Gastroesophageal sphincter (tissue), 4 donors: ENCODE measurements at regions not wholly inside any gene's neighbourhood (a gene's known extent, or its start where the extent isn't known, plus 50 kb on each side); places are given as distances from the start of the nearest gene placed in this dataset.

ENCODE experiments used
- ATAC-seq: fragments of 150-250 bp; one replicate; pipeline ENCODE4 v1.9.1; 2016; ENCODE audit warnings: mild to moderate bottlenecking, moderate library complexity
- H3K27ac ChIP-seq, 4 donors: fragments of 200-600 bp; sonication (generic) in 3 of 4; 1 replicate in 3 of 4; 2 replicates in 1 of 4; pipeline ENCODE4 v1.5.1; 2016 to 2019
- H3K27me3 ChIP-seq: fragments of 200-600 bp; sonication (generic); one replicate; pipeline ENCODE4 v1.5.1; 2019
- H3K36me3 ChIP-seq, 2 donors: fragments of 200-600 bp; sonication (generic); one replicate each; pipeline ENCODE4 v1.5.1; 2019; ENCODE audit warnings: control low read depth in 1 of 2
- H3K4me1 ChIP-seq, 3 donors: fragments of 200-600 bp; sonication (generic); 1 replicate in 2 of 3; 2 replicates in 1 of 3; pipeline ENCODE4 v1.5.1; 2016 to 2019; ENCODE audit warnings: control low read depth in 2 of 3
- H3K4me3 ChIP-seq, 2 donors: fragments of 200-600 bp; sonication (generic); one replicate each; pipeline ENCODE4 v1.5.1; 2019; ENCODE audit warnings: mild to moderate bottlenecking in 1 of 2, moderate library complexity in 1 of 2
- H3K9me3 ChIP-seq, 3 donors: fragments of 200-600 bp; sonication (generic); one replicate each; pipeline ENCODE4 v1.5.1; 2017 to 2019; ENCODE audit warnings: control low read depth in 2 of 3
- EP300 ChIP-seq: sonication (generic); formaldehyde crosslinking; IDR thresholded peaks from one replicate; pipeline ENCODE4 v1.6.1; 2017; ENCODE audit warnings: antibody characterized with exemption, mild to moderate bottlenecking
- POLR2A ChIP-seq, 2 donors: fragments of 450-650 bp; IDR thresholded peaks; one replicate each; pipeline ENCODE4 v1.6.1; 2017; ENCODE audit warnings: antibody characterized with exemption in 2 of 2, mild to moderate bottlenecking in 2 of 2, moderate library complexity in 1 of 2
- POLR2AphosphoS5 ChIP-seq: sonication (generic); formaldehyde crosslinking; IDR thresholded peaks from one replicate; pipeline ENCODE4 v1.6.1; 2017; ENCODE audit warnings: antibody characterized with exemption
- WGBS, 2 donors: methylation state at CpG; one replicate each; pipeline ENCODE4 v1.1.5; 2018; ENCODE audit warnings: low coverage in 1 of 2; 5-methylcytosine and 5-hydroxymethylcytosine counted together
- TF ChIP-seq, protein P1 (sequence below), 4 experiments: fragments of 200-600 bp in 2 of 4; fragments of 450-650 bp in 2 of 4; sonication (generic) in 1 of 4; IDR thresholded peaks; one replicate each; pipeline ENCODE4 v1.5.1; 2017 to 2019; ENCODE audit warnings: antibody characterized with exemption in 4 of 4, mild to moderate bottlenecking in 2 of 4, moderate library complexity in 2 of 4

- ATAC-seq = no peak
Observed at GRCh38 chr9:28866951-28867350, 1293.7 kb upstream of the C9orf72 start.

GRCh38 chr9:28868228-28868990, 1295.1 kb upstream of the C9orf72 start:
- Histone ChIP-seq H3K27ac (no peak overlapping the region), H3K4me1 (no peaks in the 10 kb centered on the region), H3K27me3 (no peaks in the 10 kb centered on the region), H3K4me3 (no peak overlapping the region), H3K9me3 (no peaks in the 10 kb centered on the region), H3K36me3 (no peaks in the 10 kb centered on the region)
- TF ChIP-seq POLR2A (IDR thresholded peaks at IDR 0.05) = no peak
- no peak for TF ChIP-seq POLR2AphosphoS5
- ATAC-seq = no peak
- 66 to 74% methylated on average over 2 of the region's 2 CpGs for WGBS, 2 donors

More at GRCh38 chr9:28866951-28867350, 1293.7 kb upstream of the C9orf72 start:
- H3K4me1 ChIP-seq = no peaks in the 10 kb centered on the region
- TF ChIP-seq POLR2AphosphoS5 (no peak), EP300 (no peak), POLR2A (IDR thresholded peaks at IDR 0.05) (no peak)
- TF ChIP-seq, protein P1, sequence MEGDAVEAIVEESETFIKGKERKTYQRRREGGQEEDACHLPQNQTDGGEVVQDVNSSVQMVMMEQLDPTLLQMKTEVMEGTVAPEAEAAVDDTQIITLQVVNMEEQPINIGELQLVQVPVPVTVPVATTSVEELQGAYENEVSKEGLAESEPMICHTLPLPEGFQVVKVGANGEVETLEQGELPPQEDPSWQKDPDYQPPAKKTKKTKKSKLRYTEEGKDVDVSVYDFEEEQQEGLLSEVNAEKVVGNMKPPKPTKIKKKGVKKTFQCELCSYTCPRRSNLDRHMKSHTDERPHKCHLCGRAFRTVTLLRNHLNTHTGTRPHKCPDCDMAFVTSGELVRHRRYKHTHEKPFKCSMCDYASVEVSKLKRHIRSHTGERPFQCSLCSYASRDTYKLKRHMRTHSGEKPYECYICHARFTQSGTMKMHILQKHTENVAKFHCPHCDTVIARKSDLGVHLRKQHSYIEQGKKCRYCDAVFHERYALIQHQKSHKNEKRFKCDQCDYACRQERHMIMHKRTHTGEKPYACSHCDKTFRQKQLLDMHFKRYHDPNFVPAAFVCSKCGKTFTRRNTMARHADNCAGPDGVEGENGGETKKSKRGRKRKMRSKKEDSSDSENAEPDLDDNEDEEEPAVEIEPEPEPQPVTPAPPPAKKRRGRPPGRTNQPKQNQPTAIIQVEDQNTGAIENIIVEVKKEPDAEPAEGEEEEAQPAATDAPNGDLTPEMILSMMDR (IDR thresholded peaks at IDR 0.05) = no peak
- H3K9me3 ChIP-seq = no peaks in the 10 kb centered on the region
- H3K36me3 ChIP-seq = no peaks in the 10 kb centered on the region
- H3K27ac ChIP-seq = no peak overlapping the region
- H3K27me3 ChIP-seq = no peaks in the 10 kb centered on the region
- H3K4me3 ChIP-seq = no peak overlapping the region

- ATAC-seq = no peak
- Histone ChIP-seq H3K4me3 (no peak overlapping the region), H3K9me3 (no peaks in the 10 kb centered on the region), H3K27ac (no peak overlapping the region), H3K27me3 (no peaks in the 10 kb centered on the region), H3K4me1 (no peaks in the 10 kb centered on the region), H3K36me3 (no peaks in the 10 kb centered on the region)
- no peak for TF ChIP-seq POLR2A (IDR thresholded peaks at IDR 0.05)
- TF ChIP-seq EP300 = no peak
- TF ChIP-seq POLR2AphosphoS5 = no peak
- TF ChIP-seq, protein P1 (IDR thresholded peaks at IDR 0.05) = no peak
- 10 to 13% methylated on average over 1 of the region's 1 CpG for WGBS, 2 donors
Observed at GRCh38 chr9:28882529-28882928, 1309.2 kb upstream of the C9orf72 start.

GRCh38 chr9:28883234-28883633, 1310.0 kb upstream of the C9orf72 start:
- Histone ChIP-seq H3K9me3 (no peaks in the 10 kb centered on the region), H3K4me1 (no peaks in the 10 kb centered on the region), H3K27ac (no peak overlapping the region), H3K27me3 (no peaks in the 10 kb centered on the region), H3K4me3 (no peak overlapping the region), H3K36me3 (no peaks in the 10 kb centered on the region)
- ATAC-seq = no peak
- TF ChIP-seq EP300 (no peak), POLR2AphosphoS5 (no peak), POLR2A (IDR thresholded peaks at IDR 0.05) (no peak)
- TF ChIP-seq, protein P1 (IDR thresholded peaks at IDR 0.05) = no peak
- 38 to 44% methylated on average over 4 to 5 of the region's 5 CpGs for WGBS, 2 donors

GRCh38 chr9:28887188-28887884, 1314.1 kb upstream of the C9orf72 start:
- whole genome bisulfite sequencing, 2 donors = 63 to 100% methylated on average over 1 to 2 of the region's 2 CpGs
- H3K4me3 ChIP-seq = no peak overlapping the region
- no peak for ATAC-seq

More at GRCh38 chr9:28887188-28887884, 1314.1 kb upstream of the C9orf72 start:
- Histone ChIP-seq H3K9me3 (no peaks in the 10 kb centered on the region), H3K27me3 (no peaks in the 10 kb centered on the region), H3K36me3 (no peaks in the 10 kb centered on the region), H3K4me1 (no peaks in the 10 kb centered on the region), H3K27ac (no peak overlapping the region)
- TF ChIP-seq EP300 (no peak), POLR2AphosphoS5 (no peak), POLR2A (IDR thresholded peaks at IDR 0.05) (no peak)
- TF ChIP-seq, protein P1 (IDR thresholded peaks at IDR 0.05) = no peak
